Activated CD4-positive, alpha-beta T cell treated with anti-CD3 and anti-CD28 coated beads, Interleukin-10, Interleukin-2, amounts not matched to agents 100 ng/mL and 50 ng/mL, durations not matched to agents 16 hours and 8 hours (primary cell): ENCODE measurements at regions not wholly inside any gene's neighbourhood (a gene's known extent, or its start where the extent isn't known, plus 50 kb on each side); places are given as distances from the start of the nearest gene placed in this dataset.

Experiments used
- DNase-seq: peaks from one replicate; pipeline ENCODE4 v3.0.0-alpha.2; 2020

- DNase-seq = no peak
Measured at GRCh38 chr2:128537646-128538045, 219.0 kb upstream of the HS6ST1 start.

GRCh38 chr2:128538396-128538795 is 219.7 kb upstream of the HS6ST1 start:
- no peak for DNase-seq

GRCh38 chr2:128540670-128541069 is 222.0 kb upstream of the HS6ST1 start:
- no peak for DNase-seq

GRCh38 chr2:128541448-128541847 is 222.8 kb upstream of the HS6ST1 start:
- DNase-seq = no peak

GRCh38 chr2:128543036-128543435 is 224.4 kb upstream of the HS6ST1 start:
- DNase-seq = no peak

- DNase-seq = no peak
Measured at GRCh38 chr2:128543646-128544045, 225.0 kb upstream of the HS6ST1 start.

GRCh38 chr2:128544321-128545037 is 225.8 kb upstream of the HS6ST1 start:
- DNase-seq = no peak

- DNase-seq = no peak
Measured at GRCh38 chr2:128545085-128545484, 226.4 kb upstream of the HS6ST1 start.

- DNase-seq = no peak
Measured at GRCh38 chr2:128545829-128546228, 227.2 kb upstream of the HS6ST1 start.

- no peak for DNase-seq
Measured at GRCh38 chr2:128547667-128548066, 229.0 kb upstream of the HS6ST1 start.

- no peak for DNase-seq
Measured at GRCh38 chr2:128548461-128548891, 229.8 kb upstream of the HS6ST1 start.

- no peak for DNase-seq
Measured at GRCh38 chr2:128549094-128549493, 230.4 kb upstream of the HS6ST1 start.

- no peak for DNase-seq
Measured at GRCh38 chr2:128549646-128550260, 231.1 kb upstream of the HS6ST1 start.

- DNase-seq = no peak
Measured at GRCh38 chr2:128550389-128550788, 231.7 kb upstream of the HS6ST1 start.

- DNase-seq = no peak
Measured at GRCh38 chr2:128550801-128551416, 232.2 kb upstream of the HS6ST1 start.

- no peak for DNase-seq
Measured at GRCh38 chr2:128551435-128551834, 232.8 kb upstream of the HS6ST1 start.

- no peak for DNase-seq
Measured at GRCh38 chr2:128552141-128552805, 233.6 kb upstream of the HS6ST1 start.

GRCh38 chr2:128552806-128553551 is 234.3 kb upstream of the HS6ST1 start:
- no peak for DNase-seq

GRCh38 chr2:128554151-128554769 is 235.6 kb upstream of the HS6ST1 start:
- no peak for DNase-seq

GRCh38 chr2:128555433-128555832 is 236.8 kb upstream of the HS6ST1 start:
- DNase-seq = no peak

- DNase-seq = no peak
Measured at GRCh38 chr2:128556089-128556488, 237.4 kb upstream of the HS6ST1 start.

GRCh38 chr2:128556633-128557032 is 238.0 kb upstream of the HS6ST1 start:
- DNase-seq = no peak

- no peak for DNase-seq
Measured at GRCh38 chr2:128557069-128557468, 238.4 kb upstream of the HS6ST1 start.
